HuH-7.5 (cell line): ENCODE measurements at regions not wholly inside any gene's neighbourhood (a gene's known extent, or its start where the extent isn't known, plus 50 kb on each side); places are given as distances from the start of the nearest gene placed in this dataset.
"Not testable (repeated sequence)": the region's sequence is repeated elsewhere in the genome, so short reads cannot be mapped to it uniquely, and the experiment has no call there.

ENCODE experiments used
- DNase-seq: peaks from one replicate; pipeline ENCODE4 v3.0.0; 2011; ENCODE audit warnings: low spot score

- no peak for DNase-seq
Observed at GRCh38 chr4:54581807-54582206, 76.0 kb upstream of the KIT start.

DNA sequence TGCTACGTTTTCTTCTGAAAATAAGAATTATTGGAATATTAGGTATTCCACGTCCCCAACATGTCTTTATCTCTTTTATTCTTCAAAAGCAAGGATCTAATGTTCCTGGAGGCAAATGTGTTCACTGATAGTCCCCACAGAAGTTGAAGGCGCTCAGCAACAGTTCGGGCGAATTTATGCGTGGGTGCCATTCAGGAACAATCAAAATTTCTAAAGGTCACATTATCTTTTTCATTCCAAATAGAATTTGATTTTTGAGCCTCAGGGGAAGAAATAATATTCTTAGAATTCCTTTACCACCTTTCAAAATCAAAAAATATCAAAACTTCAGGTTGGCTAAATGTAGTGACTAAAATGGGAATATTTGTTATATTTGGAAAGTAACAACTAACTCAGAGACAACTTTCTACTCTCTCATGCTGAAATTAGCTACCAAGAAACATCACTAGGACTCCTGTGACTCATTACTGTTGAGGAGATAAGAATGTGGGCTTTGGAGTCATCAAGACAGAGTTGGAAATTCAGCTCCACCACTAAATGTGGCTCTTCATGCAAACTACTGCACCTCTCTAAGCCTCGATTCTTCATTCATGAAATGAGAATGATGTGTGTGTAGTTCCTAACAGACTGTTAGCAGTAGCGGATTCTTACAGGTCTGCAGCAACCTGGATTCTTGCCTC lies 72.3 kb upstream of the KIT start:
- DNase-seq: no peak

GRCh38 chr4:54586320-54586955 lies 71.3 kb upstream of the KIT start:
- no peak for DNase-seq

- no peak for DNase-seq
Observed at GRCh38 chr4:54587107-54587891, 70.5 kb upstream of the KIT start.

DNA sequence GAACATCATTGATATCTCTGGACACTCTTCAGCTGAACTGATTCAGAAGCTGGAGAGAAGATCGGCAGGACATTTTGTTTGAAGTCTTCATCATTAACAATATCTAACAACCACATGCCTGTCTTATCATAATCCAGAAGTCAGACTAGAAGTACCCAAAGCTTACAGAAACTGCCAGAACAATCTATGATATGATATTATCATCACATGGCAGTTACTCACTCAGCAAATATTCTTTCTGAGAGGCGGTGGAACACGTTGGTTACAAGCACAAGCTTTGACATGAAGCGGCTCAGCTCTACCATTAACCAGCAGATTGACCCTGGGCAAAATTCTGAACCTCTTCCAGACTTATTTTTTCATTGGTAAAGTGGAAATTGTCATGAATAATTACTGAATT lies 69.4 kb upstream of the KIT start:
- no peak for DNase-seq

GRCh38 chr4:54589586-54589985 lies 68.2 kb upstream of the KIT start:
- no peak for DNase-seq

DNA sequence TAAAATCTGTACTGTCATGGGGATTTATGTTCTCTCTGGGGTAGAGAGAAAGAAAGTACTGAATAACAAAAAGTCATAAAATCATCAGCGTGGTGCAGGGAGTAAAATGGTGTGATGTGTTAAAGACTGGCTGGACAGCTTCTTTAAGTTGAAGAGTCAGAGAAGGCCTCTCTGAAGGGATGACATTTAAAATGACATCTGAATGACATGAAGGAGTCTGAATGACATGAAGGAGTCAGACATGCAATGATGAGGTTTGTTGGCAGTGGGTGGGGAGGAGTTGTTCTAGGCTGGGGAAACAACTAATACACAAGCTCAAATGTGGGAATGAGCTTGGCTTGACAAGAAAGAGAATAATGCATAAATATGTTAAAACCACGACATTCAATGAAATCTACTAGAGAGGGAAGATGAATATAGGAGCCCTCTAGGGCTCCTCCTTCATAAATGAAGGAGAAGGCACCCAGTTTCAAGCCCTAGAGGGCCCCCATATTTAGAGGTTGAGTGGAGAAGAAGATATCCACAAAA lies 63.9 kb upstream of the KIT start:
- DNase-seq: no peak

DNA sequence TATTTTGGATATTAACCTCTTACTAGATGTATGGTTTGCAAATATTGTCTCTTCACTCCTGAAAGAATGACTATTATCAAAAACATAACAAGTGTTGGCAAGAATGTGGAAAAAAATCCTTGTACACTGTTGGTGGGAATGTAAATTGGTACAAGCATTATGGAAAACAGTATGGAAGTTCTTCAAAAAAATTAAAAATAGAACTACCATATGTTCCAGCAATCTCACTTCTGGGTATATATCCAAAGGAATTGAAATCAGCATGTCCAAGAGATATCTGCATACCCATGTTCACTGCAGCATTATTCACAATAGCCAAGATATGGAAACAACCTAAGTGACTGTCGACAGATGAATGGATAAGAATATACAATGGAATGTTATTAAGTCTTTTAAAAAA lies 61.6 kb upstream of the KIT start:
- DNase-seq: no peak

GRCh38 chr4:54597678-54598077 lies 60.1 kb upstream of the KIT start:
- DNase-seq: not testable (repeated sequence)

DNA sequence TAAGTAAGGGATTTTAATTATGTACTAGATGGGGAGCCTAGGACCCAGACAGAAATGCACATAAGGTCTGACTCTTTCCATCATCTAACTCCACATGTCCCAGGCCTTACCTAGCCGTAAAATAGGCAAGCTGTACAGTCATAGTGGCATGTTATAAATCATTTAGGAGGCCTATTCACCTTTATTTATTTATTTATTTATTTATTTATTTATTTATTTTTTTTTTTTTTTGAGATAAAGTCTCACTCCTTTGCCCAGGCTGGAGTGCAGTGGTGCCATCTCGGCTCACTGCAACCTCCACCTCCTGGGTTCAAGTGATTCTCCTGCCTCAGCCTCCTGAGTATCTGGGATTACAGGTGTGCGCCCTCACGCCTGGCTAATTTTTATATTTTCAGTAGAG lies 55.6 kb upstream of the KIT start:
- not testable (repeated sequence) for DNase-seq

DNA sequence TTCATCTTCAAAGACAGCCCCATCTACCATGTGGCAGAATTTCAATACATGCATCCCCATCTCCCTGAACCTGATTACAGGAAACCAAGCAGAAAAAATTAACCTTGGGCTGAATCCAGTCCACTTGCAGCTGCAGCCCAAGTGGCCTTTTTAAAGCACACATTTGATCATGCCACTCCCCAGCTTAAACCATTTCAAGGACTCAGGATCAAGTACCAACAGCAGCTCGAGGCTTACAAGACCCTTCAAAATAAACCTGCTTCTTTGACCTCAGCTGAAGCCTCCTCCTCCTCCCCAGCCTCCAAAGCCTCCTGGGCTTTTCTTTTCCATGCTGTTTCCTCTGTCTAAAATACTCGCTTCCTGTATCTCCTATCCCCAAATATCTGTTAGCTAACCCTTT lies 50.7 kb upstream of the KIT start:
- DNase-seq: no peak

DNA sequence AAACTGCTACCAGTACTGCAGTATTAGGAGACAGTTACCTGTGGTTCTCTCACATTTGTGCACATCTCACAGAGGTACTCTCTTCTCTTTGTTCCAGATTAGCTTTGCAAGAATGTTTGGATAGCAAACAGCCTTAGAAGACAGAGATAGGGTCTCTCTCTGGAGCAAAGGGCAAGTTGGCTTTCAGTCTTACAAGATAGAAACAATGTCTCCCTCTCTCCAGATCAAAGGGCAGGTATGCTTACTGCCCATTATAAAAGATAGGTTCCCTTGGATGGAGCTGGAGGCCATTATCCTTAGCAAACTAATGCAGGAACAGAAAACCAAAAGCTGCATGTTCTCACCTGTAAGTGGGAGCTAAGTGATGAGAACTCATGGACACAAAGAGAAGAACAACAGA lies 50.2 kb upstream of the KIT start:
- DNase-seq: no peak
